HG02840 (cell line): ENCODE measurements at regions not wholly inside any gene's neighbourhood (a gene's known extent, or its start where the extent isn't known, plus 50 kb on each side); places are given as distances from the start of the nearest gene placed in this dataset.

Source experiments
- ATAC-seq: cut with Tn5 transposase; IDR thresholded peaks from one replicate; pipeline ENCODE4 v1.9.1; 2021; ENCODE audit warnings: mild to moderate bottlenecking, moderate library complexity, moderate number of reproducible peaks; ENCODE audit not compliant: unreplicated experiment, low FRiP score

DNA sequence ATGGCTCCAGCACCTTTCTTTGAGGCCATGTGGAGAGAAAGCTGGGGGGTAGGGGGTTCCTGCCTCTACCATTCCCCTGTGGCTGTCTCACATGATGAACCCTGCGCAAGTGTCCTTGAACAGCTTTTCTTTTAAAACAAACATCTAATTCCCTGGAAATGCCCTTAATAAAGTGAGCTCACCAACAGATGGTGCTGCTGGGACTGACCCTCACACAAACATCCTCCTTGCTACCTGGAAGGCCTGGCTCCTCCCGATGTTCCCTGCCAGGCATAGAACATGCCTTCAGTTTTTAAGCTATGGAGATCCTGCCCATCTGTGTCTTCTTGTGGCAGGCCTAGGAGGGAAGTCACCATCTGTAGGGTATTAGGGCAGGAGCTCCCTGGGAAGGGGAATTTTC is 60.7 kb upstream of the GATA6 start:
- ATAC-seq, result no peak

DNA sequence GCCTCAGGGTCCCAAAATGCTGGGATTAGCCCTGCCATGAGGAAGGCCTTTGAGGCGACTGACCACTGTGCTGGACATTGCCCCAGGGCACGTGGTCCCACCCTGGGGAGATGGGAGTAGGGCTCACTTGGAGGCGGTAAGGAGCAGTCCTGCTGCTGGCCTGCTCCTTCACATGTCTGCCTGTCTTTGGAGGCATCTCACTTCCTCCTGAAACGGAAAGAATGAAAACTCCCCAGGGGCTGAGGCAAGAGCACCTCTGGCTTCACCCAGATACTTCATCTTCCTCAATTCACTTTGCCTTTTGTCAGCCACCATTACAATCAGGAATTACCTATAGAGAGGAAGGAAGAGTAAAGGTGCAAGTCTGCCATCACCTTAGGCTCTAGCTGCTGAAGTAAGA is 59.9 kb upstream of the GATA6 start:
- ATAC-seq, result no peak

DNA sequence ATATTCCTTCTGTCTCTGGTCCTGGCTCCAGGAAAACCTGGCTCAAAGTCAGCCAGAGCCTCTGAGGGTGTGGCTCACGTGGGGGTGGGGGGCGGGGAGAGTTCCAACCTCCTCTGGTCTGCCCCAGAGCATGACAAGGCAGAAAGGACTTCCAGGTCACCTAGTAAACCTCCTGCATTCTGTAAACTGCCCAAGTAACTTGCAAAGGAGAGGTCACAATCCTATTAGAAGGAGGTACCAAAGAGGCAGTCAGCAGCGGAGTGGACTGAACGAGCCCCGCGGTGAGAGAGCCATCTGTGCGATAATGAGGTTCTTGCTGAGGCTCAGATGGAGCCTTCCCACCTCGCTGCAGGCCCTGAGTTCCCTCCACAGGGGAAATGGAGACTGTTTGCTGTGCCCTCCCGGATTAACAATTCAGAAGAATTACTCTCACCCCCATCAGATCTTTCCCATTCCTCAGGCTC is 58.9 kb upstream of the GATA6 start:
- ATAC-seq, result no peak

DNA sequence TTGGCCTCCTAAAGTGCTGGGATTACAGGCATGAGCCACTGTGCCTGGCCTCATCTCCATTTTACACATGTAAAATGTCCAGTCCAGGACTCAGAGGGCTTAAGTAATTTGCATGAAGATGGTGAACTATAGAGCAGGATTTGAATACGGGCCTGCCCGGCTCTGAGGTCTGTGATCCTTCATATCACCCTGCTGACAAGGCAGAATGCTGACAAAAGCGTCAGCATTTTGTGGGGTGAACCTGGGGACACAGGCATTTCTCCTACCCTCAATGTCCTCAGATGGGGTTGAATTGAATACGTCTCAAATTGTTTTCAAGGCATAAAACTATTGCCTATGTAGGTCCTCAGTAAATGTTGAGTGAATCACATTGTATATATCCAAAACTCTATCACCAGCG is 57.2 kb upstream of the GATA6 start:
- ATAC-seq, result no peak

DNA sequence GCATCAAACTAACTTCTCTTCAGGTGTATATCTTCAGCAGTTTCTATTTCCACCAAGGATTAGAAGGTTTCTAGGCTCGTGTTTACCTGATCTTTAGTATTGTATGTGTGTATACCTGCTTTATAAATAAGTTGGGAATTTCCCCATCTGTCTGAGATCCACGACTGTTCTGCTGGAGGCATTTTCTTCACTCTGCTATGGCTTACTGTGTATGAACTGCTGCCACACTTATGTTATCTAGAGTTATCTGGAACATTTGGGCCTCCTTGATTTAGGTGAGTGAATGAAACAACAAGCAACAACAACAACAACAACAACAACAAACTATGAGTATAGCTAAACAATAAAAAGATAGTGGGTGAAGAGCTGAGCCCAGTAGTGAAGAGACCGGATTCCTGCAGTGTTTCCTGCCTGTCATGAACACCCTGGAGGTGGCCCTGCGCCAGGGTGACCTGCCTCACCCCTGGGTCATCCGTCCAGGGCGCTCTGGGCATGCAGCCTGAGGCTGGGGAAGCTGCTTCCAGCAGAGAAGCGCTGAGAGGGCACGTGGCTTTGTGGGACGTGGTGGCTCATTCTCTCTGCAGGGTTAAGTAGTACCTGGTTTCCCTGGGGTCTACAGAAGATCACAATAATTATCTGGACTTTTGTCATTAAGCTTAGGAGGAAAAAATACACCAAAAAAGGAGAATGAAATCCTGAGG is 56.1 kb upstream of the GATA6 start:
- no peak for ATAC-seq

DNA sequence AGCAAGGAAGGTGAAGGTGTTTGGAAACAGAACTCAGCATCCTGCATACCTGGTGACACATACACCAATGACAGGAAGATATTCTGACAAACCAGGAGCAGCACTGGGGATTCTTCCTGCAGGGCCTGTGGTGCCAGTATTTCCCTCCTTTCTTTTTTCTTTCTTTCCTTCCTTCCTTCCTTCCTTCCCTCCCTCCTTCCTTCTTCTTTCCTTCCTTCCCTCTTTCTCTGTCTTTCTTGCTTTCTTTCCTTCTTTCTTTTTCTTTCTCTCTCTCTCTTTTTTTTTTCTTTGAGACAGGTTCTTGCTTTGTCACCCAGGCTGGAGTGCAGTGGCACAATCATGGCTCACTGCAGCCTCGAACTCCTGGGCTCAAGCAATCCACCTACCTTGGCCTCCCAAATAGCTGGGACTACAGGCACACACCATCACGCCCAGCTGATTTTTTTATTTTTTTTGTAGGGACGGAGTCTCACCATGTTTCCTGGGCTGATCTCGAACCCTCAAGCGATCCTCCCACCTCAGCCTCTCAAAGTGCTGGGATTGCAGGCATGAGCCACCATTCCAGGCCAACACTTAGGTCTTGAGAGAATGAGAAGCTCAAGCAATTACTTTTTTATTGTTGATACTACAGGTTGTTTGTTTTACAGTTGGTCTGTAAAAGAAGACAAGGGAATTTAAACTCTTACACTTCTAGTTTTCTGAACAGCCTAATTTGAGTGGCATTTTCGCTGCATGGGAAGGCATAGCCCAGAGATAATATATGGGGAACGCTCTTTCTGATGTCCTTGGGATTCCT is 54.7 kb upstream of the GATA6 start:
- ATAC-seq, result no peak

DNA sequence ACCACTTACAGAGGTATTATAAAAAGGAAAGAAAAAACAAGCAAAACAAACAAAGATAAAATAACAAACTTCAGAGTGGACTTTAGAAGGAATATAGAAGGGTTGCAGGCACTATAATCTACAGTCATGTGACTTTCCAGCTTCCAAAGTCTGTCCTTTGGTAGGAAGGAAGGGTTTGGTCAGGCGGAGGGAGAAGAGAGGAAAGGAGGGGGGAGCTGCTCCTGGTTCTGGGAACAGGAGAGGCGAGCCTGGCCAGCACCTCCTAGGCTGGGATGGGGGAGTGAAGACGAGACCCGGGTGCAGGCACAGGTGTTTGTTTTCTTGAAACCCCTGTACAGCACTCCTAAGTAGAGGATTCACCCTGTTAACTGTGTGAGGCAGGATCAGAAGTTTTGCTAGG is 53.8 kb upstream of the GATA6 start:
- ATAC-seq, result no peak
